GM23338 (cell line): ENCODE measurements at regions not wholly inside any gene's neighbourhood (a gene's known extent, or its start where the extent isn't known, plus 50 kb on each side); places are given as distances from the start of the nearest gene placed in this dataset.

ENCODE experiments used
- ATAC-seq: fragments of 200-7000 bp; cut with Tn5 transposase; 3 replicates; pipeline ENCODE4 v1.9.1; 2020
- DNase-seq: peaks from one replicate; pipeline ENCODE4 v3.0.0-alpha.2; 2015; ENCODE audit warnings: low spot score
- H2AFZ ChIP-seq: fragments of 200-600 bp; sonication (generic); 2 replicates; pipeline ENCODE4 v1.8.0; 2016; ENCODE audit warnings: antibody characterized with exemption, mild to moderate bottlenecking, moderate library complexity
- H3F3A ChIP-seq: fragments of 200-600 bp; sonication (generic); replicated peaks from 2 replicates; pipeline ENCODE4 v1.8.0; 2017; ENCODE audit warnings: antibody characterized with exemption, mixed run types, low read depth
- H3K27ac ChIP-seq: fragments of 200-600 bp; sonication (generic); 2 replicates; pipeline ENCODE4 v1.6.1; 2016; ENCODE audit warnings: low read depth
- H3K27me3 ChIP-seq: fragments of 200-600 bp; sonication (generic); 2 replicates; pipeline ENCODE4 v1.8.0; 2016; ENCODE audit warnings: mild to moderate bottlenecking, mixed run types, moderate library complexity; ENCODE audit not compliant: insufficient read depth
- H3K36me3 ChIP-seq: fragments of 200-600 bp; sonication (generic); 2 replicates; pipeline ENCODE4 v1.8.0; 2016; ENCODE audit warnings: mild to moderate bottlenecking; ENCODE audit not compliant: insufficient read depth
- H3K4me1 ChIP-seq: fragments of 200-600 bp; sonication (generic); 2 replicates; pipeline ENCODE4 v1.8.0; 2016; ENCODE audit warnings: mild to moderate bottlenecking, moderate library complexity; ENCODE audit not compliant: insufficient read depth
- H3K4me2 ChIP-seq: fragments of 200-600 bp; sonication (generic); 2 replicates; pipeline ENCODE4 v1.7.1; 2017; ENCODE audit warnings: mixed run types
- H3K4me3 ChIP-seq: fragments of 200-600 bp; sonication (generic); 2 replicates; pipeline ENCODE4 v1.6.1; 2016; ENCODE audit warnings: mixed run types
- H3K79me2 ChIP-seq: fragments of 200-600 bp; sonication (generic); replicated peaks from 2 replicates; pipeline ENCODE4 v1.8.0; 2017; ENCODE audit warnings: mild to moderate bottlenecking; ENCODE audit not compliant: insufficient read depth
- H3K9me2 ChIP-seq: fragments of 200-600 bp; sonication (generic); 2 replicates; pipeline ENCODE4 v1.8.0; 2017; ENCODE audit not compliant: insufficient read depth
- H4K20me1 ChIP-seq: fragments of 200-600 bp; sonication (generic); replicated peaks from 2 replicates; pipeline ENCODE4 v1.8.0; 2017; ENCODE audit warnings: mild to moderate bottlenecking; ENCODE audit not compliant: insufficient read depth
- H3K27ac Mint-ChIP-seq: 2 replicates; pipeline ENCODE4 v1.8.0; 2020; ENCODE audit warnings: inconsistent platforms, mild to moderate bottlenecking, moderate library complexity, mixed read lengths
- H3K27me3 Mint-ChIP-seq: 3 replicates; pipeline ENCODE4 v1.8.0; 2022; ENCODE audit warnings: low read depth, mild to moderate bottlenecking, moderate library complexity, mixed read lengths, inconsistent platforms; ENCODE audit not compliant: insufficient read depth, poor library complexity
- H3K36me3 Mint-ChIP-seq: 3 replicates; pipeline ENCODE4 v1.8.0; 2021; ENCODE audit warnings: low read depth, mild to moderate bottlenecking, inconsistent platforms, moderate library complexity, mixed read lengths
- H3K4me1 Mint-ChIP-seq: 3 replicates; pipeline ENCODE4 v1.8.0; 2020; ENCODE audit warnings: mild to moderate bottlenecking, inconsistent platforms, mixed read lengths
- H3K4me3 Mint-ChIP-seq: 3 replicates; pipeline ENCODE4 v1.8.0; 2021; ENCODE audit warnings: moderate library complexity, mild to moderate bottlenecking, inconsistent platforms, mixed read lengths
- H3K9me3 Mint-ChIP-seq: 3 replicates; pipeline ENCODE4 v1.8.0; 2020; ENCODE audit warnings: moderate library complexity, mild to moderate bottlenecking, inconsistent platforms, mixed read lengths
- CREB1 ChIP-seq: fragments of 250-450 bp; sonication (Bioruptor Pico); IDR thresholded peaks from 2 replicates; pipeline ENCODE4 v1.5.0; 2020; ENCODE audit warnings: low read depth, mild to moderate bottlenecking, moderate library complexity
- EZH2 ChIP-seq: fragments of 200-600 bp; sonication (generic); IDR thresholded peaks from one replicate; pipeline ENCODE4 v1.8.0; 2017; ENCODE audit warnings: antibody characterized with exemption, mild to moderate bottlenecking, low read depth; ENCODE audit not compliant: unreplicated experiment
- EZH2phosphoT487 ChIP-seq: fragments of 200-600 bp; sonication (generic); IDR thresholded peaks from one replicate; pipeline ENCODE4 v1.8.1; 2018; ENCODE audit warnings: antibody characterized with exemption; ENCODE audit not compliant: unreplicated experiment
- JUNB ChIP-seq: IDR thresholded peaks from one replicate; pipeline ENCODE4 v1.6.1; 2016; ENCODE audit warnings: antibody characterized with exemption; ENCODE audit not compliant: unreplicated experiment
- NANOG ChIP-seq: IDR thresholded peaks from 2 replicates; pipeline ENCODE4 v1.6.1; 2016; ENCODE audit warnings: antibody characterized with exemption, borderline replicate concordance
- POLR2AphosphoS5 ChIP-seq: IDR thresholded peaks from 2 replicates; pipeline ENCODE4 v1.6.1; 2016; ENCODE audit warnings: antibody characterized with exemption, low read depth
- STAT1 ChIP-seq: IDR thresholded peaks from one replicate; pipeline ENCODE4 v1.6.1; 2016; ENCODE audit warnings: antibody characterized with exemption; ENCODE audit not compliant: unreplicated experiment
- ZNF114 ChIP-seq: fragments of 250-450 bp; sonication (Bioruptor Pico); IDR thresholded peaks from 2 replicates; pipeline ENCODE4 v1.5.0; 2020; ENCODE audit warnings: mild to moderate bottlenecking, moderate library complexity
- ZNF331 ChIP-seq: fragments of 250-450 bp; sonication (Bioruptor Pico); IDR thresholded peaks from 2 replicates; pipeline ENCODE4 v1.5.0; 2020; ENCODE audit warnings: low read depth, mild to moderate bottlenecking, moderate library complexity
- TF ChIP-seq, protein P1 (sequence below), 2 experiments: fragments of 200-600 bp in 1 of 2; sonication (generic) in 1 of 2; conservative IDR thresholded peaks; 2 replicates each; pipeline versions ENCODE4 v1.5.1 to v1.6.1; 2016 to 2017; ENCODE audit warnings: antibody characterized with exemption in 2 of 2, low read depth in 2 of 2, mild to moderate bottlenecking in 2 of 2, moderate library complexity in 1 of 2
- TF ChIP-seq, protein P2 (sequence below): IDR thresholded peaks from 2 replicates; pipeline ENCODE4 v1.6.1; 2016; ENCODE audit warnings: antibody characterized with exemption
- TF ChIP-seq, protein P3 (sequence below): fragments of 250-450 bp; sonication (Bioruptor Pico); IDR thresholded peaks from 2 replicates; pipeline ENCODE4 v1.5.0; 2020; ENCODE audit warnings: mild to moderate bottlenecking, moderate library complexity

DNA sequence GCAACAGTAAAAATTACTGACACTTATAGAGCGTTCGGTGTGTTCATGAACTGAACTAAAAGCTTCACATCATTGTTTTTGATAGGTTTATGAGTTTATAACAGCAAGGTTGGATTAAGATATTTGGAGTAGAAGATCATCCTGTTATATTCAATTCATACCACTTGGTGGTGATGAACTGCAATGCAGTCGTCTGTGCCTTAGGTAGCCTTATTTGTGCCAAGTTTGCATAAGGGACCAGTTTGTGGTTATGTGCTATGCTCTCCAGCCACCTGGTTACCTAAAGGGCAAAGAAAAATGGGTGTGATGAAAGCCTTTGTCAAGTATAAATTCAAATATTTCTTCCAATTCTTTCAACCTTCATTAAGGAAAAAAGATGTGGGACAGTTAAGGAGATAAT is 150.9 kb upstream of the KCNH7 start:
- DNase-seq, result peak; percentile 20
- no peaks in the 10 kb centered on the region for H3K27me3 Mint-ChIP-seq
- no peak overlapping the region for H2AFZ ChIP-seq
- H3K27me3 ChIP-seq, result no peaks in the 10 kb centered on the region
- ATAC-seq, result peak; percentile 49; the same call in 2 of the 3 replicates
- TF ChIP-seq, protein P1, sequence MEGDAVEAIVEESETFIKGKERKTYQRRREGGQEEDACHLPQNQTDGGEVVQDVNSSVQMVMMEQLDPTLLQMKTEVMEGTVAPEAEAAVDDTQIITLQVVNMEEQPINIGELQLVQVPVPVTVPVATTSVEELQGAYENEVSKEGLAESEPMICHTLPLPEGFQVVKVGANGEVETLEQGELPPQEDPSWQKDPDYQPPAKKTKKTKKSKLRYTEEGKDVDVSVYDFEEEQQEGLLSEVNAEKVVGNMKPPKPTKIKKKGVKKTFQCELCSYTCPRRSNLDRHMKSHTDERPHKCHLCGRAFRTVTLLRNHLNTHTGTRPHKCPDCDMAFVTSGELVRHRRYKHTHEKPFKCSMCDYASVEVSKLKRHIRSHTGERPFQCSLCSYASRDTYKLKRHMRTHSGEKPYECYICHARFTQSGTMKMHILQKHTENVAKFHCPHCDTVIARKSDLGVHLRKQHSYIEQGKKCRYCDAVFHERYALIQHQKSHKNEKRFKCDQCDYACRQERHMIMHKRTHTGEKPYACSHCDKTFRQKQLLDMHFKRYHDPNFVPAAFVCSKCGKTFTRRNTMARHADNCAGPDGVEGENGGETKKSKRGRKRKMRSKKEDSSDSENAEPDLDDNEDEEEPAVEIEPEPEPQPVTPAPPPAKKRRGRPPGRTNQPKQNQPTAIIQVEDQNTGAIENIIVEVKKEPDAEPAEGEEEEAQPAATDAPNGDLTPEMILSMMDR (conservative IDR thresholded peaks at IDR 0.05; ENCODE audit: low read depth in 2 of 2), result peak; percentile 38 to 39
- TF ChIP-seq POLR2AphosphoS5, result no peak
- H3K9me3 Mint-ChIP-seq, result no peaks in the 10 kb centered on the region
- no peaks in the 10 kb centered on the region for H3K79me2 ChIP-seq
- H3K4me1 ChIP-seq, result no peaks in the 10 kb centered on the region
- H3K9me2 ChIP-seq, result no peaks in the 10 kb centered on the region
- no peaks in the 10 kb centered on the region for H3K36me3 Mint-ChIP-seq
- no peaks in the 10 kb centered on the region for H4K20me1 ChIP-seq
- H3K4me2 ChIP-seq, result no peak overlapping the region
- H3K4me3 ChIP-seq, result no peak overlapping the region
- H3K4me1 Mint-ChIP-seq, result no peaks in the 10 kb centered on the region; the same call in 2 of the 3 replicates
- no peak overlapping the region for H3K4me3 Mint-ChIP-seq
- no peaks in the 10 kb centered on the region for H3F3A ChIP-seq
- no peaks in the 10 kb centered on the region for H3K36me3 ChIP-seq
- no peak overlapping the region for H3K27ac Mint-ChIP-seq
- no peak overlapping the region for H3K27ac ChIP-seq

DNA sequence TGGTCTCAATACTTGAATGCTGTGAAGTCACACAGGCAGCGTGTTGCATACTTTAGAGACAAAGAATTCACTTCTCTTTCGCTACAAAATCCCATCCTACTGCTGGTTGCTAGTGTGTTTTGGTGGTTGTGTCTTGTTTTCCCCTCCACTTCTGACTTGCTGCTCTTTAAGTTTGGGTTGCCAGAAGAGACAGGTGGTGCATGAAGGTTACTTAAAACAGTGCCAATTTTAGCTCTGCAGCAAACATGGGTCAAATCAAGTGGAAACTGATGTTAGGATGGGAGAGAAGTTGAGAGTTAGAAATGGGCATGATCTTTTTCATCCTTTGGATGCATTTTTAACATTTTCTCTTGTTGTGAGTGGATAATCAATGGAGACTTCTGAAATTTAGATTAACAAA is 136.2 kb upstream of the KCNH7 start:
- Histone ChIP-seq H3K36me3 (no peaks in the 10 kb centered on the region), H3K79me2 (no peaks in the 10 kb centered on the region), H3K4me2 (no peak overlapping the region), H3K27me3 (no peaks in the 10 kb centered on the region), H3F3A (no peaks in the 10 kb centered on the region), H2AFZ (peak overlapping the region; percentile 77; the same call in 1 of the 2 replicates), H3K4me1 (no peaks in the 10 kb centered on the region; the same call in 1 of the 2 replicates), H3K4me3 (no peak overlapping the region), H3K27ac (no peak overlapping the region), H4K20me1 (no peaks in the 10 kb centered on the region), H3K9me2 (no peaks in the 10 kb centered on the region)
- Mint-ChIP-seq H3K27ac (no peak overlapping the region), H3K4me3 (no peak overlapping the region), H3K27me3 (no peaks in the 10 kb centered on the region), H3K36me3 (no peaks in the 10 kb centered on the region), H3K4me1 (no peaks in the 10 kb centered on the region), H3K9me3 (no peaks in the 10 kb centered on the region; the same call in 2 of the 3 replicates)
- no peak for DNase-seq
- ATAC-seq, result no peak
- TF ChIP-seq ZNF331 (CRISPR knock-in tag) (no peak), ZNF114 (CRISPR knock-in tag) (no peak), EZH2phosphoT487 (no peak), JUNB (no peak), CREB1 (CRISPR knock-in tag) (no peak), NANOG (no peak), POLR2AphosphoS5 (no peak), EZH2 (no peak), STAT1 (no peak)
- TF ChIP-seq, protein P2, sequence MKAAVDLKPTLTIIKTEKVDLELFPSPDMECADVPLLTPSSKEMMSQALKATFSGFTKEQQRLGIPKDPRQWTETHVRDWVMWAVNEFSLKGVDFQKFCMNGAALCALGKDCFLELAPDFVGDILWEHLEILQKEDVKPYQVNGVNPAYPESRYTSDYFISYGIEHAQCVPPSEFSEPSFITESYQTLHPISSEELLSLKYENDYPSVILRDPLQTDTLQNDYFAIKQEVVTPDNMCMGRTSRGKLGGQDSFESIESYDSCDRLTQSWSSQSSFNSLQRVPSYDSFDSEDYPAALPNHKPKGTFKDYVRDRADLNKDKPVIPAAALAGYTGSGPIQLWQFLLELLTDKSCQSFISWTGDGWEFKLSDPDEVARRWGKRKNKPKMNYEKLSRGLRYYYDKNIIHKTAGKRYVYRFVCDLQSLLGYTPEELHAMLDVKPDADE, result no peak
- TF ChIP-seq, protein P3, sequence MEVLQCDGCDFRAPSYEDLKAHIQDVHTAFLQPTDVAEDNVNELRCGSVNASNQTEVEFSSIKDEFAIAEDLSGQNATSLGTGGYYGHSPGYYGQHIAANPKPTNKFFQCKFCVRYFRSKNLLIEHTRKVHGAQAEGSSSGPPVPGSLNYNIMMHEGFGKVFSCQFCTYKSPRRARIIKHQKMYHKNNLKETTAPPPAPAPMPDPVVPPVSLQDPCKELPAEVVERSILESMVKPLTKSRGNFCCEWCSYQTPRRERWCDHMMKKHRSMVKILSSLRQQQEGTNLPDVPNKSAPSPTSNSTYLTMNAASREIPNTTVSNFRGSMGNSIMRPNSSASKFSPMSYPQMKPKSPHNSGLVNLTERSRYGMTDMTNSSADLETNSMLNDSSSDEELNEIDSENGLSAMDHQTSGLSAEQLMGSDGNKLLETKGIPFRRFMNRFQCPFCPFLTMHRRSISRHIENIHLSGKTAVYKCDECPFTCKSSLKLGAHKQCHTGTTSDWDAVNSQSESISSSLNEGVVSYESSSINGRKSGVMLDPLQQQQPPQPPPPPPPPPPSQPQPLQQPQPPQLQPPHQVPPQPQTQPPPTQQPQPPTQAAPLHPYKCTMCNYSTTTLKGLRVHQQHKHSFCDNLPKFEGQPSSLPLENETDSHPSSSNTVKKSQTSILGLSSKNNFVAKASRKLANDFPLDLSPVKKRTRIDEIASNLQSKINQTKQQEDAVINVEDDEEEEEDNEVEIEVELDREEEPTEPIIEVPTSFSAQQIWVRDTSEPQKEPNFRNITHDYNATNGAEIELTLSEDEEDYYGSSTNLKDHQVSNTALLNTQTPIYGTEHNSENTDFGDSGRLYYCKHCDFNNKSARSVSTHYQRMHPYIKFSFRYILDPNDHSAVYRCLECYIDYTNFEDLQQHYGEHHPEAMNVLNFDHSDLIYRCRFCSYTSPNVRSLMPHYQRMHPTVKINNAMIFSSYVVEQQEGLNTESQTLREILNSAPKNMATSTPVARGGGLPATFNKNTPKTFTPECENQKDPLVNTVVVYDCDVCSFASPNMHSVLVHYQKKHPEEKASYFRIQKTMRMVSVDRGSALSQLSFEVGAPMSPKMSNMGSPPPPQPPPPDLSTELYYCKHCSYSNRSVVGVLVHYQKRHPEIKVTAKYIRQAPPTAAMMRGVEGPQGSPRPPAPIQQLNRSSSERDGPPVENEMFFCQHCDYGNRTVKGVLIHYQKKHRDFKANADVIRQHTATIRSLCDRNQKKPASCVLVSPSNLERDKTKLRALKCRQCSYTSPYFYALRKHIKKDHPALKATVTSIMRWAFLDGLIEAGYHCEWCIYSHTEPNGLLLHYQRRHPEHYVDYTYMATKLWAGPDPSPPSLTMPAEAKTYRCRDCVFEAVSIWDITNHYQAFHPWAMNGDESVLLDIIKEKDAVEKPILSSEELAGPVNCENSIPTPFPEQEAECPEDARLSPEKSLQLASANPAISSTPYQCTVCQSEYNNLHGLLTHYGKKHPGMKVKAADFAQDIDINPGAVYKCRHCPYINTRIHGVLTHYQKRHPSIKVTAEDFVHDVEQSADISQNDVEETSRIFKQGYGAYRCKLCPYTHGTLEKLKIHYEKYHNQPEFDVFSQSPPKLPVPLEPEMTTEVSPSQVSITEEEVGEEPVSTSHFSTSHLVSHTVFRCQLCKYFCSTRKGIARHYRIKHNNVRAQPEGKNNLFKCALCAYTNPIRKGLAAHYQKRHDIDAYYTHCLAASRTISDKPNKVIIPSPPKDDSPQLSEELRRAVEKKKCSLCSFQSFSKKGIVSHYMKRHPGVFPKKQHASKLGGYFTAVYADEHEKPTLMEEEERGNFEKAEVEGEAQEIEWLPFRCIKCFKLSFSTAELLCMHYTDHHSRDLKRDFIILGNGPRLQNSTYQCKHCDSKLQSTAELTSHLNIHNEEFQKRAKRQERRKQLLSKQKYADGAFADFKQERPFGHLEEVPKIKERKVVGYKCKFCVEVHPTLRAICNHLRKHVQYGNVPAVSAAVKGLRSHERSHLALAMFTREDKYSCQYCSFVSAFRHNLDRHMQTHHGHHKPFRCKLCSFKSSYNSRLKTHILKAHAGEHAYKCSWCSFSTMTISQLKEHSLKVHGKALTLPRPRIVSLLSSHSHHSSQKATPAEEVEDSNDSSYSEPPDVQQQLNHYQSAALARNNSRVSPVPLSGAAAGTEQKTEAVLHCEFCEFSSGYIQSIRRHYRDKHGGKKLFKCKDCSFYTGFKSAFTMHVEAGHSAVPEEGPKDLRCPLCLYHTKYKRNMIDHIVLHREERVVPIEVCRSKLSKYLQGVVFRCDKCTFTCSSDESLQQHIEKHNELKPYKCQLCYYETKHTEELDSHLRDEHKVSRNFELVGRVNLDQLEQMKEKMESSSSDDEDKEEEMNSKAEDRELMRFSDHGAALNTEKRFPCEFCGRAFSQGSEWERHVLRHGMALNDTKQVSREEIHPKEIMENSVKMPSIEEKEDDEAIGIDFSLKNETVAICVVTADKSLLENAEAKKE (CRISPR knock-in tag), result no peak
